PC-3 (cell line): ENCODE measurements at regions not wholly inside any gene's neighbourhood (a gene's known extent, or its start where the extent isn't known, plus 50 kb on each side); places are given as distances from the start of the nearest gene placed in this dataset.

ENCODE experiments used
- CTCF ChIP-seq: fragments of 300-600 bp; sonication (generic); conservative IDR thresholded peaks from 2 replicates; pipeline ENCODE4 v1.5.1; 2017; ENCODE audit warnings: antibody characterized with exemption, low read depth, mild to moderate bottlenecking, low read length
- EZH2 ChIP-seq: fragments of 300-600 bp; sonication (generic); IDR thresholded peaks from one replicate; pipeline ENCODE4 v1.6.1; 2017; ENCODE audit warnings: antibody characterized with exemption, mild to moderate bottlenecking, low read length; ENCODE audit not compliant: unreplicated experiment
- EZH2phosphoT487 ChIP-seq: fragments of 300-600 bp; sonication (generic); IDR thresholded peaks from 2 replicates; pipeline ENCODE4 v1.6.1; 2018; ENCODE audit warnings: mild to moderate bottlenecking, antibody characterized with exemption, low read length, borderline replicate concordance

GRCh38 chr12:87870493-87871460 lies 158.4 kb downstream of the C12orf50 start:
- no peak for TF ChIP-seq CTCF
- no peak for TF ChIP-seq EZH2
- TF ChIP-seq EZH2phosphoT487, result no peak
